SU-DHL-6 (cell line): ENCODE measurements at regions not wholly inside any gene's neighbourhood (a gene's known extent, or its start where the extent isn't known, plus 50 kb on each side); places are given as distances from the start of the nearest gene placed in this dataset.
"Not testable (repeated sequence)": the region's sequence is repeated elsewhere in the genome, so short reads cannot be mapped to it uniquely, and the experiment has no call there.

Experiments
- H2AFZ ChIP-seq: fragments of 200-600 bp; sonication (generic); 2 replicates; pipeline ENCODE4 v1.6.1; 2014; ENCODE audit warnings: low read depth, mild to moderate bottlenecking, moderate library complexity, mixed read lengths, antibody characterized with exemption, low read length; ENCODE audit not compliant: severe bottlenecking
- H3F3A ChIP-seq: fragments of 200-600 bp; shearing (Covaris generic); 2 replicates; pipeline ENCODE4 v1.6.0; 2016; ENCODE audit warnings: antibody characterized with exemption, mild to moderate bottlenecking; ENCODE audit not compliant: insufficient read depth
- H3K27ac ChIP-seq: fragments of 200-600 bp; sonication (generic); 2 replicates; pipeline ENCODE4 v1.5.1; 2016; ENCODE audit warnings: low read depth, mild to moderate bottlenecking, low read length, moderate library complexity, mixed read lengths
- H3K27me3 ChIP-seq: fragments of 200-600 bp; sonication (generic), shearing (Covaris generic); 2 replicates; pipeline ENCODE4 v1.6.0; 2014; ENCODE audit warnings: mild to moderate bottlenecking, low read length
- H3K36me3 ChIP-seq: fragments of 200-600 bp; sonication (generic); 2 replicates; pipeline ENCODE4 v1.6.1; 2014; ENCODE audit warnings: mild to moderate bottlenecking, low read length, mixed read lengths
- H3K4me2 ChIP-seq: fragments of 300-600, 200-600 bp; shearing (Covaris generic), sonication (generic); 2 replicates; pipeline ENCODE4 v1.6.0; 2014; ENCODE audit warnings: low read length, low read depth, mild to moderate bottlenecking; ENCODE audit not compliant: poor library complexity, severe bottlenecking
- H3K4me3 ChIP-seq: fragments of 200-600 bp; sonication (generic); 2 replicates; pipeline ENCODE4 v1.5.1; 2014; ENCODE audit warnings: antibody characterized with exemption, low read length, mild to moderate bottlenecking, mixed read lengths; ENCODE audit not compliant: insufficient read depth, poor library complexity, severe bottlenecking
- H3K79me2 ChIP-seq: fragments of 200-600 bp; sonication (generic); 2 replicates; pipeline ENCODE4 v1.6.1; 2014; ENCODE audit warnings: mild to moderate bottlenecking, low read length, moderate library complexity; ENCODE audit not compliant: insufficient read depth
- H3K9ac ChIP-seq: fragments of 200-600 bp; sonication (generic); 2 replicates; pipeline ENCODE4 v1.7.0; 2014; ENCODE audit warnings: mild to moderate bottlenecking, low read length
- H3K9me2 ChIP-seq: fragments of 200-600 bp; sonication (generic); replicated peaks from 2 replicates; pipeline ENCODE4 v1.6.1; 2014; ENCODE audit warnings: low read length; ENCODE audit not compliant: insufficient read depth
- H3K9me3 ChIP-seq: fragments of 200-600 bp; sonication (generic); 2 replicates; pipeline ENCODE4 v1.6.1; 2014; ENCODE audit warnings: low read length, mixed read lengths; ENCODE audit not compliant: insufficient read depth
- H4K20me1 ChIP-seq: fragments of 200-600 bp; sonication (generic); 2 replicates; pipeline ENCODE4 v1.6.1; 2014; ENCODE audit warnings: low read depth, mild to moderate bottlenecking, antibody characterized with exemption, low read length, moderate library complexity, mixed read lengths
- CTCF ChIP-seq: fragments of 200-600 bp; sonication (generic); IDR thresholded peaks from one replicate; pipeline ENCODE4 v1.5.1; 2017; ENCODE audit warnings: antibody characterized with exemption, mild to moderate bottlenecking, low read length, moderate library complexity; ENCODE audit not compliant: insufficient read depth, poor library complexity, severe bottlenecking
- EZH2phosphoT487 ChIP-seq: fragments of 200-600 bp; sonication (generic), shearing (Covaris generic); conservative IDR thresholded peaks from 2 replicates; pipeline ENCODE4 v1.6.1; 2018; ENCODE audit warnings: mild to moderate bottlenecking, antibody characterized with exemption, low read length, moderate library complexity, mixed read lengths

- Histone ChIP-seq H3K79me2 (no peaks in the 10 kb centered on the region), H3K27ac (no peak overlapping the region), H3K36me3 (no peaks in the 10 kb centered on the region), H4K20me1 (no peaks in the 10 kb centered on the region), H3K4me2 (no peak overlapping the region), H3K27me3 (no peaks in the 10 kb centered on the region), H3K9me3 (no peaks in the 10 kb centered on the region), H2AFZ (peak overlapping the region; percentile 63), H3K9ac (no peak overlapping the region), H3K9me2 (no peaks in the 10 kb centered on the region), H3F3A (no peaks in the 10 kb centered on the region), H3K4me3 (no peak overlapping the region)
- TF ChIP-seq EZH2phosphoT487 (no peak), CTCF (no peak)
These were observed 545.0 kb upstream of the ZNF804A start for GRCh38 chr2:184053326-184053725.

GRCh38 chr2:184054419-184054818 is 543.9 kb upstream of the ZNF804A start:
- not testable (repeated sequence) for H3K36me3 ChIP-seq, H3K79me2 ChIP-seq, H3K9me3 ChIP-seq, H3K27me3 ChIP-seq, H3K27ac ChIP-seq, H2AFZ ChIP-seq, H3K4me2 ChIP-seq, H3K4me3 ChIP-seq, H3K9ac ChIP-seq, H3K9me2 ChIP-seq, H3F3A ChIP-seq, H4K20me1 ChIP-seq

GRCh38 chr2:184057910-184058309 is 540.4 kb upstream of the ZNF804A start:
- no peaks in the 10 kb centered on the region for H4K20me1 ChIP-seq
- H3F3A ChIP-seq: no peaks in the 10 kb centered on the region
- H3K9me2 ChIP-seq: no peaks in the 10 kb centered on the region
- no peak overlapping the region for H3K27ac ChIP-seq
- no peak overlapping the region for H3K4me2 ChIP-seq
- H3K9ac ChIP-seq: no peak overlapping the region
- no peaks in the 10 kb centered on the region for H3K36me3 ChIP-seq
- H3K79me2 ChIP-seq: no peaks in the 10 kb centered on the region
- H3K4me3 ChIP-seq: no peak overlapping the region
- no peaks in the 10 kb centered on the region for H3K27me3 ChIP-seq
- no peak overlapping the region for H2AFZ ChIP-seq
- no peak for TF ChIP-seq EZH2phosphoT487
- TF ChIP-seq CTCF: no peak
- H3K9me3 ChIP-seq: no peaks in the 10 kb centered on the region

GRCh38 chr2:184060268-184060667 is 538.1 kb upstream of the ZNF804A start:
- H3F3A ChIP-seq, H3K9me3 ChIP-seq, H3K4me2 ChIP-seq, H3K4me3 ChIP-seq, H3K27ac ChIP-seq, H4K20me1 ChIP-seq, H3K79me2 ChIP-seq, H3K36me3 ChIP-seq, H3K9me2 ChIP-seq, H3K27me3 ChIP-seq, H2AFZ ChIP-seq, H3K9ac ChIP-seq: not testable (repeated sequence)
